OCI-LY3 (cell line): ENCODE measurements at regions not wholly inside any gene's neighbourhood (a gene's known extent, or its start where the extent isn't known, plus 50 kb on each side); places are given as distances from the start of the nearest gene placed in this dataset.

Experiments
- H2AFZ ChIP-seq: fragments of 200-600, 300-600 bp; shearing (Covaris generic); 2 replicates; pipeline ENCODE4 v1.6.0; 2014; ENCODE audit warnings: antibody characterized with exemption, low read depth, low read length
- H3K27ac ChIP-seq: fragments of 200-600, 300-600 bp; sonication (generic); 2 replicates; pipeline ENCODE4 v1.5.1; 2014; ENCODE audit warnings: mild to moderate bottlenecking, low read length, moderate library complexity, mixed read lengths
- H3K27me3 ChIP-seq: fragments of 200-600, 300-600 bp; sonication (generic); 2 replicates; pipeline ENCODE4 v1.6.1; 2014; ENCODE audit warnings: low read depth, low read length, mixed read lengths
- H3K36me3 ChIP-seq: fragments of 200-600, 300-600 bp; sonication (generic); replicated peaks from 2 replicates; pipeline ENCODE3; 2014; ENCODE audit warnings: low read depth, low read length, mixed read lengths
- H3K4me1 ChIP-seq: fragments of 300-600, 200-600 bp; sonication (generic); 2 replicates; pipeline ENCODE4 v1.6.1; 2014; ENCODE audit warnings: low read length, mixed read lengths
- H3K4me2 ChIP-seq: fragments of 200-600, 300-600 bp; sonication (generic); 2 replicates; pipeline ENCODE4 v1.6.1; 2014; ENCODE audit warnings: low read length, mixed read lengths
- H3K4me3 ChIP-seq: fragments of 300-600, 200-600 bp; sonication (generic); 2 replicates; pipeline ENCODE4 v1.5.1; 2014; ENCODE audit warnings: antibody characterized with exemption, mild to moderate bottlenecking, low read length, moderate library complexity
- H3K79me2 ChIP-seq: fragments of 300-600, 200-600 bp; shearing (Covaris generic); 2 replicates; pipeline ENCODE4 v1.6.1; 2014; ENCODE audit warnings: mild to moderate bottlenecking, low read length, mixed read lengths
- H3K9ac ChIP-seq: fragments of 300-600, 200-600 bp; shearing (Covaris generic); 2 replicates; pipeline ENCODE4 v1.6.0; 2014; ENCODE audit warnings: mild to moderate bottlenecking, low read length, moderate library complexity
- H3K9me3 ChIP-seq: fragments of 200-600, 300-600 bp; shearing (Covaris generic); 2 replicates; pipeline ENCODE4 v1.6.1; 2014; ENCODE audit warnings: low read length, mixed read lengths; ENCODE audit not compliant: insufficient read depth
- H4K20me1 ChIP-seq: fragments of 200-600, 300-600 bp; sonication (generic); 2 replicates; pipeline ENCODE4 v1.6.1; 2016; ENCODE audit warnings: low read length, mixed read lengths; ENCODE audit not compliant: insufficient read depth
- CTCF ChIP-seq: fragments of 200-600, 300-600 bp; sonication (generic); IDR thresholded peaks from 2 replicates; pipeline ENCODE4 v1.5.1; 2014; ENCODE audit warnings: antibody characterized with exemption, low read length, low read depth
- EZH2phosphoT487 ChIP-seq: fragments of 200-600 bp; shearing (Covaris generic); IDR thresholded peaks from 2 replicates; pipeline ENCODE4 v1.6.1; 2018; ENCODE audit warnings: antibody characterized with exemption, mixed run types, low read depth

GRCh38 chr3:177882124-177882648, 654.0 kb upstream of the KCNMB2 start:
- no peak overlapping the region for H3K9ac ChIP-seq

GRCh38 chr3:177883091-177883490, 653.1 kb upstream of the KCNMB2 start:
- Histone ChIP-seq H3K9me3 (no peaks in the 10 kb centered on the region), H3K36me3 (no peaks in the 10 kb centered on the region), H3K79me2 (no peaks in the 10 kb centered on the region), H3K9ac (no peak overlapping the region), H3K4me3 (no peak overlapping the region), H4K20me1 (no peaks in the 10 kb centered on the region), H3K27ac (no peak overlapping the region), H2AFZ (no peak overlapping the region), H3K4me1 (peaks cover 43% of the 10 kb centered on the region), H3K4me2 (peak overlapping the region; percentile 76), H3K27me3 (no peaks in the 10 kb centered on the region; the same call in 1 of the 2 replicates)
- no peak for TF ChIP-seq EZH2phosphoT487
- no peak for TF ChIP-seq CTCF

More at GRCh38 chr3:177882124-177882648, 654.0 kb upstream of the KCNMB2 start:
- no peaks in the 10 kb centered on the region; the same call in 1 of the 2 replicates for H3K27me3 ChIP-seq
- peak overlapping the region; percentile 40 for H3K4me2 ChIP-seq
- peaks cover 36% of the 10 kb centered on the region for H3K4me1 ChIP-seq
- H2AFZ ChIP-seq: no peak overlapping the region
- no peak for TF ChIP-seq CTCF
- H3K4me3 ChIP-seq: no peak overlapping the region
- H3K27ac ChIP-seq: no peak overlapping the region
- H4K20me1 ChIP-seq: no peaks in the 10 kb centered on the region
- H3K9me3 ChIP-seq: no peaks in the 10 kb centered on the region
- no peaks in the 10 kb centered on the region for H3K79me2 ChIP-seq
- H3K36me3 ChIP-seq: no peaks in the 10 kb centered on the region

GRCh38 chr3:177883957-177884356, 652.3 kb upstream of the KCNMB2 start:
- Histone ChIP-seq H3K79me2 (no peaks in the 10 kb centered on the region), H3K9me3 (no peaks in the 10 kb centered on the region), H3K27me3 (no peaks in the 10 kb centered on the region; the same call in 1 of the 2 replicates), H2AFZ (peak overlapping the region; percentile 33; the same call in 1 of the 2 replicates), H3K4me1 (peaks cover 43% of the 10 kb centered on the region), H3K4me2 (peak overlapping the region; percentile 76), H3K27ac (peak overlapping the region; percentile 22), H3K4me3 (peak overlapping the region; percentile 65), H4K20me1 (no peaks in the 10 kb centered on the region), H3K9ac (peak overlapping the region; percentile 43; the same call in 1 of the 2 replicates), H3K36me3 (no peaks in the 10 kb centered on the region)
- TF ChIP-seq CTCF: no peak
- TF ChIP-seq EZH2phosphoT487: no peak

GRCh38 chr3:177885063-177885462, 651.2 kb upstream of the KCNMB2 start:
- Histone ChIP-seq H2AFZ (no peak overlapping the region), H3K27ac (no peak overlapping the region), H3K79me2 (no peaks in the 10 kb centered on the region), H3K9me3 (no peaks in the 10 kb centered on the region), H3K27me3 (no peaks in the 10 kb centered on the region; the same call in 1 of the 2 replicates), H3K4me2 (no peak overlapping the region), H3K4me3 (no peak overlapping the region), H3K9ac (no peak overlapping the region), H3K4me1 (peaks cover 43% of the 10 kb centered on the region), H3K36me3 (no peaks in the 10 kb centered on the region), H4K20me1 (no peaks in the 10 kb centered on the region)
- TF ChIP-seq EZH2phosphoT487 (no peak), CTCF (no peak)
